ENCODE measurements at regions not wholly inside any gene's neighbourhood (a gene's known extent, or its start where the extent isn't known, plus 50 kb on each side); places are given as distances from the start of the nearest gene placed in this dataset.

- TF ChIP-seq CTCF (IDR thresholded peaks at IDR 0.05) (no peak), POLR2A (IDR thresholded peaks at IDR 0.05; ENCODE audit: low read depth) (no peak), POLR2AphosphoS5 (IDR thresholded peaks at IDR 0.05) (peak in 1 of 2 donors; percentile 35)
Observed at GRCh38 chr18:43772907-43773306, 495.6 kb upstream of the SYT4 start.
